ENCODE measurements at regions not wholly inside any gene's neighbourhood (a gene's known extent, or its start where the extent isn't known, plus 50 kb on each side); places are given as distances from the start of the nearest gene placed in this dataset.

DNA sequence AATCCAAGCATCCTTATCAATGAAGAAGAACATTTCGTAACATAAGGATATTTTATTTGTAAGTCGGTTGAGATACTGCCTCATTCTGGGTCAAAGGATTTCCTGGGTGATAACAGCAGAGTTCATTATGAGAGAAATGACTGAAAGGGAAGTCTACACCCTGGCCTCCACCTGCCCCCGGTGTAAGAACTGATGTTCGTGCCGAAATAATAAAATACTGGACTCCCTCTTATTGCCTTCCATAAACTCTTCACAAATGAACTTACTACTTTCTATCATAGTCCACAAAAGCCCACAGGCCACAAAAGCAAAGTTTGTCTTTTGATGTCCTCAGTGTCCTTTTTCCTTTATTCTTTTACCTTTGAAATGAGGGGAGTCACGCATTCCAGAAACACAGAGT, 174.4 kb downstream of the SERPINI1 start:
- Histone ChIP-seq H3K4me1 (ENCODE audit: insufficient read depth, low read length, severe bottlenecking) (no peaks in the 10 kb centered on the region), H3K27ac (ENCODE audit: low read depth, low read length, poor library complexity, severe bottlenecking) (no peak overlapping the region), H4K20me1 (ENCODE audit: insufficient read depth, low read length) (no peaks in the 10 kb centered on the region), H3K4me3 (ENCODE audit: low read depth, low read length, poor library complexity, severe bottlenecking) (no peak overlapping the region), H3K9ac (ENCODE audit: low read length) (no peak overlapping the region), H3K9me2 (ENCODE audit: low read depth, low read length) (no peaks in the 10 kb centered on the region), H3K79me2 (ENCODE audit: insufficient read depth, low read length) (no peaks in the 10 kb centered on the region), H2AFZ (ENCODE audit: low read length) (no peak overlapping the region), H3K9me3 (ENCODE audit: low read length) (no peaks in the 10 kb centered on the region), H3K4me2 (ENCODE audit: low read length) (no peak overlapping the region), H3K36me3 (ENCODE audit: insufficient read depth, low read length) (no peaks in the 10 kb centered on the region), H3K27me3 (ENCODE audit: insufficient read depth, low read length) (no peaks in the 10 kb centered on the region), H3F3A (ENCODE audit: insufficient read depth, low read length) (no peaks in the 10 kb centered on the region)
- TF ChIP-seq EZH2 (IDR thresholded peaks at IDR 0.05; ENCODE audit: borderline replicate concordance, low read length) = no peak
- TF ChIP-seq, protein P1, sequence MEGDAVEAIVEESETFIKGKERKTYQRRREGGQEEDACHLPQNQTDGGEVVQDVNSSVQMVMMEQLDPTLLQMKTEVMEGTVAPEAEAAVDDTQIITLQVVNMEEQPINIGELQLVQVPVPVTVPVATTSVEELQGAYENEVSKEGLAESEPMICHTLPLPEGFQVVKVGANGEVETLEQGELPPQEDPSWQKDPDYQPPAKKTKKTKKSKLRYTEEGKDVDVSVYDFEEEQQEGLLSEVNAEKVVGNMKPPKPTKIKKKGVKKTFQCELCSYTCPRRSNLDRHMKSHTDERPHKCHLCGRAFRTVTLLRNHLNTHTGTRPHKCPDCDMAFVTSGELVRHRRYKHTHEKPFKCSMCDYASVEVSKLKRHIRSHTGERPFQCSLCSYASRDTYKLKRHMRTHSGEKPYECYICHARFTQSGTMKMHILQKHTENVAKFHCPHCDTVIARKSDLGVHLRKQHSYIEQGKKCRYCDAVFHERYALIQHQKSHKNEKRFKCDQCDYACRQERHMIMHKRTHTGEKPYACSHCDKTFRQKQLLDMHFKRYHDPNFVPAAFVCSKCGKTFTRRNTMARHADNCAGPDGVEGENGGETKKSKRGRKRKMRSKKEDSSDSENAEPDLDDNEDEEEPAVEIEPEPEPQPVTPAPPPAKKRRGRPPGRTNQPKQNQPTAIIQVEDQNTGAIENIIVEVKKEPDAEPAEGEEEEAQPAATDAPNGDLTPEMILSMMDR (IDR thresholded peaks at IDR 0.05; ENCODE audit: low read length) = no peak

DNA sequence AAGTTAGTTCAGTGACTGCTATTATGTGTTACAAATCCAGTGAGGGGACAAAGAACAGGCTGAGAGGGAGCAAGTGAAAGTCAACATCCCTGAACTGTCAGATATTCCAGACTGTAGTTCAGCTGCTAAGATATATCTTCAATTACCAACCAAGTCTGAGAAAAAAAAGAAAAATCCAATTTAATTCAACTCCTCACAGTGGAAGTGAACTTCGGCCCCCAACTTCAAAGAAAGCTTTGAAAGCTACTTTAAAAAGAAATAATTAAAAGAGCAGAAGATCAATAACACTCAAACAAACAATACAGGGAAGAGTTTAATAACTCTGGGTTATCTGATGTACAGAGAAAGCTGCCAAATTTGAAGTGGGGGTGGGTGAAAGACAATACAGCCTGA, 174.0 kb downstream of the SERPINI1 start:
- Histone ChIP-seq H2AFZ (ENCODE audit: low read length) (no peak overlapping the region), H3K4me2 (ENCODE audit: low read length) (no peak overlapping the region), H3K9me3 (ENCODE audit: low read length) (no peaks in the 10 kb centered on the region), H3K27me3 (ENCODE audit: insufficient read depth, low read length) (no peaks in the 10 kb centered on the region), H3K9me2 (ENCODE audit: low read depth, low read length) (no peaks in the 10 kb centered on the region), H3K4me3 (ENCODE audit: low read depth, low read length, poor library complexity, severe bottlenecking) (no peak overlapping the region), H3K4me1 (ENCODE audit: insufficient read depth, low read length, severe bottlenecking) (no peaks in the 10 kb centered on the region), H3K36me3 (ENCODE audit: insufficient read depth, low read length) (no peaks in the 10 kb centered on the region), H3K27ac (ENCODE audit: low read depth, low read length, poor library complexity, severe bottlenecking) (no peak overlapping the region), H3K9ac (ENCODE audit: low read length) (no peak overlapping the region), H3K79me2 (ENCODE audit: insufficient read depth, low read length) (no peaks in the 10 kb centered on the region), H3F3A (ENCODE audit: insufficient read depth, low read length) (no peaks in the 10 kb centered on the region), H4K20me1 (ENCODE audit: insufficient read depth, low read length) (no peaks in the 10 kb centered on the region)
- TF ChIP-seq, protein P1 (IDR thresholded peaks at IDR 0.05; ENCODE audit: low read length) = no peak
- TF ChIP-seq EZH2 (IDR thresholded peaks at IDR 0.05; ENCODE audit: borderline replicate concordance, low read length) = no peak

DNA sequence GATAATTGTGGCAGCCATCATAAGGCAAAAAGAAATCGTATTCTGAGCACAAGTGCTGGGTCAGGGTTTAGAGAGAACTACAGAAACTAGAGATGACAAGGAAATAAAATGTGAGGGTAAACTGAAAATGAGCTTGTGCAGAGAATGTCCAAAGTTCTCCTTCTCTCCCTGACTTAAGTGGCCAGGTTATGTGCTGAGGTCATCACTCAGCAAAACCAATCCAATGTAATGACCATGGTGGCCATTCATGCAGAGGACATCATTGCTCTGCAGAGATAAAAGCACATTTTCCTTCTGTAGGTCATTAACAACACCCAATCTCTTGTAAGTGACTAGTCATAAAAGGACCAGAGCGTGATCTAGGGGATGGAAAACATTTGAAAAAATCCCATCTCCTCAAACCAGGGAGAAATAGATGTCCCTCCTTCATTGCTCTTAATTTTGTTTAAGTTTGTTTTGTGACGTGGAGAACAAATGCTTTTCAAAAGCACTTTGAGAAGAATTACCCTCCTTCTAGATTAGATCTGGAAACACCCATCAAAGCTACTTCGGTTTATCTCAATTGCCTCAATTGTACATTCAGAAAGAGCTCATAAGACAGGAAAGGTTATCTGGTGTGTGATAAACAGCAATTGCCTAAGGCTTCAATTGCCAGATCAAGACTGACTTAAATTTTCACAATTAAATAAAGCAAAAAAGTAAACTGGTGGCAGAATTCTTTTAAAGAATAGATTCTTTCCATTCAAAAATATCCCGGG, 173.4 kb downstream of the SERPINI1 start:
- H3K9me3 ChIP-seq (ENCODE audit: low read length) = no peaks in the 10 kb centered on the region
- H3F3A ChIP-seq (ENCODE audit: insufficient read depth, low read length) = no peaks in the 10 kb centered on the region
- no peak overlapping the region for H3K4me2 ChIP-seq (ENCODE audit: low read length)
- H3K27me3 ChIP-seq (ENCODE audit: insufficient read depth, low read length) = no peaks in the 10 kb centered on the region
- H3K9ac ChIP-seq (ENCODE audit: low read length) = no peak overlapping the region
- no peaks in the 10 kb centered on the region for H4K20me1 ChIP-seq (ENCODE audit: insufficient read depth, low read length)
- no peaks in the 10 kb centered on the region for H3K36me3 ChIP-seq (ENCODE audit: insufficient read depth, low read length)
- TF ChIP-seq EZH2 (IDR thresholded peaks at IDR 0.05; ENCODE audit: borderline replicate concordance, low read length) = no peak
- TF ChIP-seq, protein P1 (IDR thresholded peaks at IDR 0.05; ENCODE audit: low read length) = no peak
- no peak overlapping the region for H3K27ac ChIP-seq (ENCODE audit: low read depth, low read length, poor library complexity, severe bottlenecking)
- no peaks in the 10 kb centered on the region for H3K4me1 ChIP-seq (ENCODE audit: insufficient read depth, low read length, severe bottlenecking)
- H3K4me3 ChIP-seq (ENCODE audit: low read depth, low read length, poor library complexity, severe bottlenecking) = no peak overlapping the region
- H2AFZ ChIP-seq (ENCODE audit: low read length) = no peak overlapping the region
- no peaks in the 10 kb centered on the region for H3K9me2 ChIP-seq (ENCODE audit: low read depth, low read length)
- H3K79me2 ChIP-seq (ENCODE audit: insufficient read depth, low read length) = no peaks in the 10 kb centered on the region

All from OCI-LY1 (cell line).